Right ventricle myocardium inferior (tissue), 1 donor: ENCODE measurements at regions not wholly inside any gene's neighbourhood (a gene's known extent, or its start where the extent isn't known, plus 50 kb on each side); places are given as distances from the start of the nearest gene placed in this dataset.

Experiments used
- ATAC-seq: fragments of 200-7000 bp; cut with Tn5 transposase; one replicate; pipeline ENCODE4 v1.9.1; 2020; ENCODE audit warnings: mild to moderate bottlenecking, moderate library complexity
- DNase-seq: peaks from one replicate; pipeline ENCODE4 v3.0.0; 2021; ENCODE audit errors: missing footprints
- intact Hi-C: fragments of 100-400 bp; cut with DNase I; formaldehyde crosslinking; loops from one replicate; pipeline ENCODE4 v1.11.0; 2022
- donor health status: DM: no; HTN: yes; CAD: no; lungs with severe emphysema.

DNA sequence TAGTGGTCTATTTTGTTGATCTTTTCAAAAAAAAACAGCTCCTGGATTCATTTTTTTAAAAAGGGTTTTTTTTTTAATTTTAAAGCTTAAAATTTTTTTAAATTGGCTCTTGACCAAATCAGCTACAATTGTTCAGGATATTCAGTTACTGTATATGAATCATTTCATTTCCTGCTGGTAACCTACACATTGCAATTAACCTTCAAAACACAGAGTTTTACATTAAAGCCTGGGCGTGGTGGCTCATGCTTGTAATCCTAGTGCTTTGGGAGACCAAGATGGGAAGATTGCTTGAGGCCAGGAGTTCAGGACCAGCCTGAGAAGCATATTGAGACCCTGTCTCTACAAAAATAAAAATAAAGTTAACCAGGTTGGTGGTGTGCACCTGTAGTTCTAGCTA, 163.4 kb downstream of the ALDH1A2 start:
- ATAC-seq (no peak), DNase-seq (no peak)
- intact Hi-C loops: no loop called here
